Psoas muscle (tissue), 7 donors: ENCODE measurements at regions not wholly inside any gene's neighbourhood (a gene's known extent, or its start where the extent isn't known, plus 50 kb on each side); places are given as distances from the start of the nearest gene placed in this dataset.

Source experiments
- ATAC-seq, 4 donors: fragments of 200-7000 bp; cut with Tn5 transposase; one replicate each; pipeline ENCODE4 v1.9.1; 2020; ENCODE audit warnings: moderate library complexity in 3 of 4, mild to moderate bottlenecking in 2 of 4
- DNase-seq, 2 donors: peaks; one replicate each; pipeline ENCODE4 v3.0.0-alpha.2; 2020
- H3K27ac ChIP-seq: fragments of 200-600 bp; one replicate; pipeline ENCODE4 v1.8.0; 2022
- H3K27me3 ChIP-seq, 3 donors: fragments of 200-600 bp in 1 of 3; one replicate each; pipeline versions ENCODE4 v1.6.1 to v1.8.0; 2013 to 2022; ENCODE audit warnings: low read length in 2 of 3, mild to moderate bottlenecking in 2 of 3, moderate library complexity in 1 of 3; ENCODE audit not compliant: insufficient read depth in 3 of 3
- H3K36me3 ChIP-seq, 2 donors: fragments of 200-600 bp in 1 of 2; one replicate each; pipeline versions ENCODE4 v1.6.1 to v1.8.0; 2013 to 2022; ENCODE audit warnings: low read depth in 1 of 2, mild to moderate bottlenecking in 1 of 2, moderate library complexity in 1 of 2; ENCODE audit not compliant: insufficient read depth in 1 of 2
- H3K4me1 ChIP-seq: fragments of 200-600 bp; one replicate; pipeline ENCODE4 v1.8.0; 2022
- H3K4me3 ChIP-seq: fragments of 200-600 bp; one replicate; pipeline ENCODE4 v1.8.0; 2022; ENCODE audit warnings: mild to moderate bottlenecking
- H3K9me3 ChIP-seq: fragments of 200-600 bp; one replicate; pipeline ENCODE4 v1.8.0; 2022
- CTCF ChIP-seq: fragments of 200-600 bp; IDR thresholded peaks from one replicate; pipeline ENCODE4 v1.8.0; 2022; ENCODE audit warnings: antibody characterized with exemption
- WGBS, 3 donors: extraction: QIAGEN DNeasy Blood & Tissue Kit; methylation state at CpG; one replicate each; pipeline versions ENCODE4 v1.1.6 to v1.1.7; 2013; 5-methylcytosine and 5-hydroxymethylcytosine counted together
- intact Hi-C, 2 donors: fragments of 100-400 bp; cut with DNase I; formaldehyde crosslinking; loops; one replicate each; pipeline versions ENCODE4 v1.11.0 to v1.14.2; 2022
- donor health status: healthy with polysubstance abuse.
- donor health status: DM: no; HTN: no; CAD: no; lungs with moderate emphysema.
- donor health status: Bipolar disorder and iron deficiency.
- donor health status: healthy.
- donor health status: DM: yes; HTN: yes; CAD: no.
- donor health status: DM: no; HTN: no; CAD: no.
- donor health status: DM: yes; HTN: yes; CAD: no.

- peaks cover 0 to 42% (median 3%) of the 10 kb centered on the region in 3 donors for H3K27me3 ChIP-seq
- intact Hi-C loops = loop anchor here in 1 of 2 donors (10.0 kb wide), 1 partner anchor 187 kb away; no protein-coding TSS in a partner anchor
- H3K36me3 ChIP-seq = no peaks in the 10 kb centered on the region
- no peak for TF ChIP-seq CTCF
- ATAC-seq = peak; percentile 21 to 52 (median 22)
- peak; percentile 15 to 48 for DNase-seq
- 1% methylated on average over 36 to 41 of the region's 41 CpGs for WGBS, 3 donors
- no peak overlapping the region for H3K27ac ChIP-seq
- peaks cover 14% of the 10 kb centered on the region for H3K4me1 ChIP-seq
- H3K9me3 ChIP-seq = no peaks in the 10 kb centered on the region
- peak overlapping the region; percentile 57 for H3K4me3 ChIP-seq
These were observed 68.6 kb upstream of the USP15 start for GRCh38 chr12:62191491-62192179.

GRCh38 chr12:62192180-62192902 is 67.9 kb upstream of the USP15 start:
- DNase-seq (peak; percentile 18 to 52), ATAC-seq (peak; percentile 71 to 95 (median 84))
- no peak overlapping the region for H3K27ac ChIP-seq
- peaks cover 0 to 42% (median 3%) of the 10 kb centered on the region in 3 donors for H3K27me3 ChIP-seq
- peaks cover 14% of the 10 kb centered on the region for H3K4me1 ChIP-seq
- peak; percentile 65 for TF ChIP-seq CTCF
- intact Hi-C loops = loop anchor here in 1 of 2 donors (10.0 kb wide), 1 partner anchor 188 kb away; no protein-coding TSS in a partner anchor
- H3K4me3 ChIP-seq = peak overlapping the region; percentile 57
- no peaks in the 10 kb centered on the region for H3K36me3 ChIP-seq
- WGBS, 3 donors = 1% methylated on average over 29 to 34 of the region's 34 CpGs
- no peaks in the 10 kb centered on the region for H3K9me3 ChIP-seq

GRCh38 chr12:62192903-62193250 is 67.3 kb upstream of the USP15 start:
- 18 to 23% (median 20%) methylated on average over 7 of the region's 7 CpGs for WGBS, 3 donors
- Histone ChIP-seq H3K27ac (no peak overlapping the region), H3K4me1 (peaks cover 14% of the 10 kb centered on the region), H3K36me3 (no peaks in the 10 kb centered on the region), H3K4me3 (peak overlapping the region; percentile 57), H3K9me3 (no peaks in the 10 kb centered on the region), H3K27me3 (peaks cover 0 to 42% (median 3%) of the 10 kb centered on the region in 3 donors)
- DNase-seq = no peak
- intact Hi-C loops = loop anchor here in 1 of 2 donors (10.0 kb wide), 1 partner anchor 188 kb away; no protein-coding TSS in a partner anchor
- TF ChIP-seq CTCF = no peak
- ATAC-seq = peak in 1 of 4 donors; percentile 12

GRCh38 chr12:62194031-62194430 is 66.2 kb upstream of the USP15 start:
- no peaks in the 10 kb centered on the region for H3K9me3 ChIP-seq
- intact Hi-C loops = loop anchor here in 1 of 2 donors (10.0 kb wide), 1 partner anchor 189 kb away; no protein-coding TSS in a partner anchor
- H3K27ac ChIP-seq = no peak overlapping the region
- H3K4me1 ChIP-seq = peaks cover 14% of the 10 kb centered on the region
- H3K36me3 ChIP-seq = no peaks in the 10 kb centered on the region
- TF ChIP-seq CTCF = no peak
- DNase-seq (no peak), ATAC-seq (no peak)
- WGBS, 3 donors = 17 to 24% (median 19%) methylated on average over 1 of the region's 1 CpG
- peaks cover 0 to 39% (median 3%) of the 10 kb centered on the region in 3 donors for H3K27me3 ChIP-seq
- no peak overlapping the region for H3K4me3 ChIP-seq
